ENCODE measurements at regions not wholly inside any gene's neighbourhood (a gene's known extent, or its start where the extent isn't known, plus 50 kb on each side); places are given as distances from the start of the nearest gene placed in this dataset.

GRCh38 chr16:11440657-11441012, 95.4 kb downstream of the RMI2 start (continued):
- TF ChIP-seq ATF5 (CRISPR knock-in tag; IDR thresholded peaks at IDR 0.05; ENCODE audit: low read depth) = no peak
- TF ChIP-seq IKZF1 (IDR thresholded peaks at IDR 0.05) = no peak
- no peak for TF ChIP-seq ATRX (CRISPR knock-in tag; IDR thresholded peaks at IDR 0.05; ENCODE audit: borderline replicate concordance)
- no peak for TF ChIP-seq ZNF784 (CRISPR knock-in tag; IDR thresholded peaks at IDR 0.05; ENCODE audit: borderline replicate concordance)
- no peak for TF ChIP-seq CBX1 (IDR thresholded peaks at IDR 0.05; ENCODE audit: low read depth)

GRCh38 chr16:11445486-11445885, 100.2 kb downstream of the RMI2 start:
- H2AFZ ChIP-seq (ENCODE audit: low read length) = no peak overlapping the region
- CTCF ChIA-PET (ENCODE audit: low intra/inter-chr PET ratio, low total read pairs) = no interaction called here
- H3K4me1 ChIP-seq (ENCODE audit: insufficient read depth, low read length) = no peaks in the 10 kb centered on the region
- peaks cover 4% of the 10 kb centered on the region; the same call in 1 of the 2 replicates for H3K9me3 ChIP-seq (ENCODE audit: low read length)
- TF ChIP-seq RXRA (CRISPR knock-in tag; IDR thresholded peaks at IDR 0.05) (no peak), GRHL1 (CRISPR knock-in tag; conservative IDR thresholded peaks at IDR 0.05) (no peak), KMT2B (CRISPR knock-in tag; IDR thresholded peaks at IDR 0.05) (no peak), WIZ (CRISPR knock-in tag; IDR thresholded peaks at IDR 0.05) (no peak), ZNF557 (CRISPR knock-in tag; IDR thresholded peaks at IDR 0.05) (no peak), FOXJ3 (CRISPR knock-in tag; IDR thresholded peaks at IDR 0.05; ENCODE audit: borderline replicate concordance) (no peak), ELK4 (CRISPR knock-in tag; IDR thresholded peaks at IDR 0.05; ENCODE audit: borderline replicate concordance) (no peak), ZNF101 (CRISPR knock-in tag; IDR thresholded peaks at IDR 0.05; ENCODE audit: borderline replicate concordance, low read depth) (no peak), FOXC1 (CRISPR knock-in tag; IDR thresholded peaks at IDR 0.05; ENCODE audit: borderline replicate concordance) (no peak)
- H3K79me2 ChIP-seq (ENCODE audit: insufficient read depth, low read length) = no peaks in the 10 kb centered on the region
- H4K20me1 ChIP-seq (ENCODE audit: insufficient read depth, low read length) = no peaks in the 10 kb centered on the region
- intact Hi-C loops (cut with micrococcal nuclease; ENCODE audit: unreplicated experiment) = no loop called here
- in situ Hi-C loops (cut with HindIII; ENCODE audit: extremely low pct_ligation_motif_present, low pct_unique_long_range_greater_than_20kb) = no loop called here
- no peaks in the 10 kb centered on the region for H3K36me3 ChIP-seq (replicated peaks in 1 of 2; ENCODE audit: control insufficient read depth in 1 of 2, insufficient read depth in 2 of 2, low read length in 2 of 2)
- peaks cover 9 to 45% of the 10 kb centered on the region in 2 experiments; a peak in 4 of 5 replicates for H3K27me3 ChIP-seq (ENCODE audit: control insufficient read depth in 1 of 2, insufficient read depth in 2 of 2, low read length in 2 of 2)
- FAIRE-seq (no peak), ATAC-seq (no peak), DNase-seq (ENCODE audit: low spot score) (no peak)
- WGBS (ENCODE audit: low lambda C conversion rate) = 71% methylated on average over 7 of the region's 7 CpGs
- no TSS peak for BruUV-seq (replicated peaks)
- H3K4me2 ChIP-seq (ENCODE audit: low read depth, low read length) = no peak overlapping the region
- no peak overlapping the region for H3K4me3 ChIP-seq (replicated peaks in 1 of 3; ENCODE audit: insufficient read depth in 1 of 3, low read depth in 2 of 3, low read length in 3 of 3)
- H3K9ac ChIP-seq (ENCODE audit: insufficient read depth, low read depth, low read length) = no peak overlapping the region
- POLR2A ChIA-PET = no interaction called here
- H3K27ac ChIP-seq (ENCODE audit: extremely low read length, insufficient read depth, low read length) = no peak overlapping the region

Data from HepG2 (cell line).